T-helper 2 cell treated with Interferon-gamma antibody and Interleukin-4, amounts not matched to agents 5 μg/mL and 100 μg/mL, for 36 hours (primary cell): ENCODE measurements at regions not wholly inside any gene's neighbourhood (a gene's known extent, or its start where the extent isn't known, plus 50 kb on each side); places are given as distances from the start of the nearest gene placed in this dataset.

ENCODE experiments used
- DNase-seq: peaks from one replicate; pipeline ENCODE4 v3.0.0; 2021; ENCODE audit warnings: low spot score
- H3K27ac Mint-ChIP-seq: one replicate; pipeline ENCODE4 v1.8.0; 2021; ENCODE audit warnings: mild to moderate bottlenecking, mixed read lengths
- H3K27me3 Mint-ChIP-seq: one replicate; pipeline ENCODE4 v1.8.0; 2021; ENCODE audit warnings: low read depth, mixed read lengths
- H3K36me3 Mint-ChIP-seq: one replicate; pipeline ENCODE4 v1.8.0; 2021; ENCODE audit warnings: low read depth, mixed read lengths
- H3K4me1 Mint-ChIP-seq: one replicate; pipeline ENCODE4 v1.8.0; 2021; ENCODE audit warnings: low read depth, mixed read lengths
- H3K4me3 Mint-ChIP-seq: one replicate; pipeline ENCODE4 v1.8.0; 2022; ENCODE audit warnings: mild to moderate bottlenecking, moderate library complexity, mixed read lengths
- H3K9me3 Mint-ChIP-seq: one replicate; pipeline ENCODE4 v1.8.0; 2021; ENCODE audit warnings: mixed read lengths

- H3K36me3 Mint-ChIP-seq = peaks cover 7% of the 10 kb centered on the region
- peak; percentile 59 for DNase-seq
- peak overlapping the region; percentile 67 for H3K4me3 Mint-ChIP-seq
- no peaks in the 10 kb centered on the region for H3K9me3 Mint-ChIP-seq
- peak overlapping the region; percentile 85 for H3K27ac Mint-ChIP-seq
- H3K27me3 Mint-ChIP-seq = no peaks in the 10 kb centered on the region
- peaks cover 67% of the 10 kb centered on the region for H3K4me1 Mint-ChIP-seq
Measured at GRCh38 chr10:9010093-9010492, 955.6 kb downstream of the GATA3 start.

DNA sequence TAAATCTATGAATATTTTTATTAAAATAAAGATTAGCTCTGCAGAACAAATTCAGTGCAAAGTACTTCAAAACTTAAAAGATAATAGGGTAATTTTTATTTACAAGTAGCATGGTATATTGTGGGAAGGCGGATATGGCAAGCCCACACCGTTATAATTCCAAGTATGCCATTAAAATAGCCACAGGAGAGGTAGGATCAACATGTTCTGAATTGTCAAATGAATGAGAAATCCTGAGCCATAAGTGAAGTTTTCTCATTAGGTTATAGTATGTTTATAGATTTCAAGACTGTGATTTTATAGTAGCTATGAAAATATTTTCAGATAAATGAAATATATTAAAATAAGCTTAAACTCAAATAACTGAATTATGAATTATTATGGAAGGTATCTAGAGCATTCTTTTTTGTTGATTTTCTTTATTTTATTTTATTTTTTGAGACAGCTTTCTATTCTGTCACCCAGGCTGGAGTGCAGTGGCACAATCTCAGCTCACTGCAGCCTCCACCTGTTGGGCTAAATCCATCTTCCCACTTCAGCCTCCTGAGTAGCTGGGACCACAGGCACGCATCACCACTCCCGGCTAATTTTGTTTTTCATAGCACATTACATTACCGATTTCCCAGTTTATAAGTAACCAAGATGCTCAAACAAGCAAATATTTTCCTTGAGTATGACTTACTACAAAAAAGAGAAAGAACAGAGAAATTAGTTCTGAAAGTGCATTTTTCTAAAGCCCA is 956.6 kb downstream of the GATA3 start:
- Mint-ChIP-seq H3K9me3 (no peaks in the 10 kb centered on the region), H3K4me1 (peaks cover 68% of the 10 kb centered on the region), H3K36me3 (peaks cover 7% of the 10 kb centered on the region), H3K27me3 (no peaks in the 10 kb centered on the region), H3K27ac (peak overlapping the region; percentile 73), H3K4me3 (peak overlapping the region; percentile 31)
- no peak for DNase-seq

DNA sequence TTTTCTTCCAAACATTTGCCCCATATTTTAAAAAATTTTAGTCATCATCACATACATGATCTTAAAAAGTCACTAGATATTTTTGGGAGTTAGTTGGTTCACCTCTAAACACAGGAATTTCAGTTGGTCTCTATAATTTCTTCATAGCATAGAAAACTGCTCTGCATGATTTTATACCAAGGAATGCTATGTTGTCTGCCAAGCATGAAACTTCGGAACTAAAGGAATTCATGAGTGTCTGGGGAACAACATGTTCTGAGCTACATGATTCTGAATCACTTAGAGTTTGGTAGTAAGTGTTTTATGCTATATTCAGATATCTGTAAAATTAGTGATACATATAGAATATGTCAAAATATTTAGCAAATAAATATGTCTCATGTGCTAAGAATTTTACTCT is 957.8 kb downstream of the GATA3 start:
- H3K27me3 Mint-ChIP-seq = no peaks in the 10 kb centered on the region
- H3K27ac Mint-ChIP-seq = no peak overlapping the region
- peaks cover 7% of the 10 kb centered on the region for H3K36me3 Mint-ChIP-seq
- H3K4me1 Mint-ChIP-seq = peaks cover 64% of the 10 kb centered on the region
- H3K4me3 Mint-ChIP-seq = no peak overlapping the region
- DNase-seq = no peak
- no peaks in the 10 kb centered on the region for H3K9me3 Mint-ChIP-seq

- Mint-ChIP-seq H3K4me3 (peak overlapping the region; percentile 78), H3K36me3 (peaks cover 5% of the 10 kb centered on the region), H3K27ac (peak overlapping the region; percentile 92), H3K27me3 (no peaks in the 10 kb centered on the region), H3K4me1 (peaks cover 61% of the 10 kb centered on the region), H3K9me3 (no peaks in the 10 kb centered on the region)
- peak; percentile 32 for DNase-seq
Measured at GRCh38 chr10:9015005-9015404, 960.5 kb downstream of the GATA3 start.

- H3K36me3 Mint-ChIP-seq = peaks cover 5% of the 10 kb centered on the region
- no peaks in the 10 kb centered on the region for H3K9me3 Mint-ChIP-seq
- H3K4me1 Mint-ChIP-seq = peaks cover 57% of the 10 kb centered on the region
- peak overlapping the region; percentile 86 for H3K27ac Mint-ChIP-seq
- H3K4me3 Mint-ChIP-seq = peak overlapping the region; percentile 78
- H3K27me3 Mint-ChIP-seq = no peaks in the 10 kb centered on the region
- no peak for DNase-seq
Measured at GRCh38 chr10:9015447-9015846, 961.0 kb downstream of the GATA3 start.

GRCh38 chr10:9016930-9017329 is 962.4 kb downstream of the GATA3 start:
- no peak for DNase-seq
- Mint-ChIP-seq H3K27ac (peak overlapping the region; percentile 81), H3K27me3 (no peaks in the 10 kb centered on the region), H3K4me3 (peak overlapping the region; percentile 67), H3K4me1 (peaks cover 61% of the 10 kb centered on the region), H3K36me3 (peaks cover 5% of the 10 kb centered on the region), H3K9me3 (no peaks in the 10 kb centered on the region)

DNA sequence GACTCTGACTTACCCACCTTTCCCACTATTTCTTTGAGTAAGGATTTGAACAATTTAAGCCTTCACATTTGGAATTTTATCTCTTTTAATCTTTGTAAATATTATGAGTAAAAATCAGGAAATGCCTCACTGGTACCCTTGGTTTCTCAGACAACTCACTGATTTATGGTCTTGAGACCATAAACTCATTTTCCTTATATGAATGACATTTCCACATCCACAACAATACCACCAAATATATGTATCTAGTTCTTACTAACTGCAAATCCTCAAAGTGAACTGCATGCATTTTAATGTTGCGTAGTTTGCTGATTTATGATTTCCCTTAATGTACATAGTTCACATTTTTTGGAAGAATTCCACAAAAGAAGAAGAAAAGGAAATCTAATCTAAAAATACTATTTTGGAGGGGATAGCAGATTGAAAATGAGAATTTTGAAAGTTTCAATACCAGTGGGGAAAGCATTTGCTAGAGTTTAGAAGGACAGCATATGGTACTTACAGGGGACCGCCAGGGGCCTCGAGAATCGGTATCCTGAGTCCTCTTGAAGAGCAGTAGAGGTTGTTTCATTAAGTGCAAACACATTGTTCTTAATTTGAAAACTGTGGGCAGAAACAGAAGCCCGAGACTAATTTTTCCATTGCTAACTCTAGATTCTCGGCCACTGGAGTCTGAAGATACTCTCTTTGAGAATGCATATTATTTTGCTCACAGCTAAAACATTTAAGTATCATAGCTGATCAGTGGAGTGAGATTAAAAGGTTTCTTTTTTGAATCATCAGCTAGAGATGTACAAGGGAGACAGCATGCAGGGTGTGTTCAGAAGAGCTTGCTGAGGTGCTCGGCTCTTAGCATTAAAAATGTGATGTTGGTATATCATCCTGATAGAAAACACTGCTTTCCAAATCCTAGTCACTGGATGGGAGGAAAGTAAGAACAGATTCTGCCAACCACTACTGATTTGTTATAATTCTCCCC is 964.0 kb downstream of the GATA3 start:
- Mint-ChIP-seq H3K4me3 (peak overlapping the region; percentile 73), H3K36me3 (peaks cover 5% of the 10 kb centered on the region), H3K4me1 (peaks cover 62% of the 10 kb centered on the region), H3K9me3 (no peaks in the 10 kb centered on the region), H3K27ac (peak overlapping the region; percentile 67), H3K27me3 (no peaks in the 10 kb centered on the region)
- DNase-seq = peak; percentile 30

- Mint-ChIP-seq H3K9me3 (no peaks in the 10 kb centered on the region), H3K4me1 (peaks cover 56% of the 10 kb centered on the region), H3K27ac (peak overlapping the region; percentile 34), H3K4me3 (peak overlapping the region; percentile 35), H3K27me3 (no peaks in the 10 kb centered on the region), H3K36me3 (no peaks in the 10 kb centered on the region)
- no peak for DNase-seq
Measured at GRCh38 chr10:9023206-9023605, 968.7 kb downstream of the GATA3 start.

DNA sequence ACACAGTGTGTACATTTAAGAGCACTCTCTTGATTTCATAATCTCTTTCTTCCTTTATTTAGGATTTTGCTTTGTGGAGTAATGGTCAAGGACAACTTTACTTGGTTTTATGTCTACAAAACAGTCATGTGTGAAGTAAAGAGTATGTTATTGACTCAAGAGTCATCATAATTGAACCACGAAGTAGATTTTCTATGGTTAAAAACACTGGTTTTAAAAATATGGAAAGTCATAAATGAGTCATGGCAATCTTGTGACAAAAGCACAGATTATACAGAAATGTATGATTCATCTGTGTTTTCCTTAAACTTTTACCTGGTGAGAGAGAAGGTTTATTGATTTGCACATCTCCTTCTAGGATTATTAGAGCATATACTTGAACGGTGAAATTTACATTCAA is 969.7 kb downstream of the GATA3 start:
- Mint-ChIP-seq H3K9me3 (no peaks in the 10 kb centered on the region), H3K4me3 (peak overlapping the region; percentile 38), H3K27ac (peak overlapping the region; percentile 76), H3K36me3 (no peaks in the 10 kb centered on the region), H3K4me1 (peaks cover 47% of the 10 kb centered on the region), H3K27me3 (no peaks in the 10 kb centered on the region)
- no peak for DNase-seq

DNA sequence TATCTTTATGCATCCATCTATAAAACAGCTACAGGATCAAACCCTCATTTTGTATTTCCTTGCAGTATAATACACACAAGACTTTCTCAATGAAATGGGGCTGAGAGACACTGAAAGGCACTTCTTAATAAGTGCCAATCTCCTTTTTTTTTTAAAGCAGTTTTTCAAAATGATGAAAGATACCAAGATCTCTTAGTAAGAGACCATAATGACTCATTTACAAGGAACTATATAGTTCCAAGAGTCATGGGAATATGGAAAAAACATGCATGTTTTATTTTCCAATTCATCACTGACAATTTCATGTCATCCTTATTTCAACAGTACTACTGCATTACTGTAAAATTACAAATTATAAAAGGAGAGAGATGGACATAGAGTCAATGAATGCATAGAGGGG is 973.7 kb downstream of the GATA3 start:
- Mint-ChIP-seq H3K9me3 (peaks cover 4% of the 10 kb centered on the region), H3K36me3 (peaks cover 4% of the 10 kb centered on the region), H3K27ac (no peak overlapping the region), H3K27me3 (no peaks in the 10 kb centered on the region), H3K4me1 (peaks cover 31% of the 10 kb centered on the region), H3K4me3 (no peak overlapping the region)
- DNase-seq = no peak

DNA sequence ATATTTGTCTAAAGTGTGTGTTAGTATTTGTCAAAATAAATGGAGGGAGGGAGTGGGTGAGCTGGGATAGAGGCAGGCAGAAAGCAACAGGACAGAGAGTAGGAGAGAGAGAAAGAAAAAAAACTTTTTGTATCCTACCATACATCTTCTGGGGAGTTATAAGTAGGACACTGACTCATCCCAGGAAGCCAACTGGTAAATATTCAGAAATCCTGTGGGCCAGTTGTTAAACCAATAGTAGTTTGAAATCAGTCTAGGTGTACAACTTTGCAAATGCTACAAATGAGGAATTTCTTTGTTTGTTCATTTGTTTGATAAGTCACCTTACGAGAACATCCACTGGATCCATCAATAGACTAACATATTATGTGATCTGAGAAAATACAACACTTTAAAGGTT is 980.9 kb downstream of the GATA3 start:
- H3K9me3 Mint-ChIP-seq = peaks cover 13% of the 10 kb centered on the region
- no peak for DNase-seq
- peaks cover 5% of the 10 kb centered on the region for H3K4me1 Mint-ChIP-seq
- no peak overlapping the region for H3K27ac Mint-ChIP-seq
- H3K4me3 Mint-ChIP-seq = no peak overlapping the region
- H3K36me3 Mint-ChIP-seq = peaks cover 8% of the 10 kb centered on the region
- H3K27me3 Mint-ChIP-seq = no peaks in the 10 kb centered on the region

DNA sequence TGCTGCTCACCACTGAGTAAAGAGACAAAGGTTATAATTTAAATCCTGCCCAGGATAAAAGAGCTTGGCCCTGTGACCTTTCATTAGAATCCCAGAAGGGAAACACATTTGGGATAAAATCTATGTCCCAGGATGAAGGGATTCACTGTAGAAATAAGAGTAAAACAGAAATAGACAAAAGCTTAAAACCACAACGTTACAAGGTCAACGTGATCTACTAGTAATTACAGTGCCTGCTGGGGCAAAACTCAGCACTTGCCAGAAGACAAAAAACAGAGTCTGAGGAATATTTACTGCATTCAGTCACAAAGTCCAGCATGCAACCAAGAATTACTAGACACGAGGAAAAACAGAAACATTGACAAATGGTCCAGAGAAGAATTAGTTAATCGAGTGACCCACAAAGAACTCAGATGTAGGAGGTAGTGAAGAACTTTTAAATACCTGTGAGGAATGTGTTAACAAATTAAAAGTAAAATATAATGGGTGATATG is 982.3 kb downstream of the GATA3 start:
- no peak overlapping the region for H3K27ac Mint-ChIP-seq
- H3K36me3 Mint-ChIP-seq = peaks cover 6% of the 10 kb centered on the region
- no peaks in the 10 kb centered on the region for H3K27me3 Mint-ChIP-seq
- peaks cover 4% of the 10 kb centered on the region for H3K4me1 Mint-ChIP-seq
- no peak overlapping the region for H3K4me3 Mint-ChIP-seq
- no peak for DNase-seq
- H3K9me3 Mint-ChIP-seq = peaks cover 11% of the 10 kb centered on the region

DNA sequence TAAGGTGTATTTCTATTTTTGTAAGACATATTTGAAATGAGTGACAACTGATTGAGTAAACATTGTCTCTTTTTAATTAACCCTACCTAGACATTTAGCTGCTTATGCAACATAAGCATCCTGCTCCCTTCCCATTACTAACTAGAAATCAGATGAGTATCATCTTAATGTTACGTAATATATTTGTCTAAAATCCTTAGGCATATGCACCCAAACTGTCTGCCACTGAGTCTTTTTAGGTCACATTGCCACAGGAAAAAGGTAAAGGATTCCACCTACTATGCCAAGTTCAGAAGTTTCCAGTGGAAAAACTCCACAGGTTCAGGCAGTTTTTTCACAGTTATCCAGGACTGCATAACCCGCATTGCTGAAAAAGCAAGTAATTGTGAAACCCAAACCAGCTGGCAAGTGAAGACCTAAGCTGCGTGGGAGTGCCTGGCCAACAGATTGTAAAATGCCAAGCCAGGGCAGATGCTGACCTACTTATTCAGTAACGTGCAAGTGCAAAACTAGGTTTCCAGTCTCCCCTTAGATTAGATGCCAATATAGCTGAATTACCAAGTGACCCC is 983.7 kb downstream of the GATA3 start:
- peaks cover 4% of the 10 kb centered on the region for H3K36me3 Mint-ChIP-seq
- peaks cover 8% of the 10 kb centered on the region for H3K9me3 Mint-ChIP-seq

GRCh38 chr10:9043466-9043865 is 989.0 kb downstream of the GATA3 start:
- Mint-ChIP-seq H3K9me3 (peaks cover 19% of the 10 kb centered on the region), H3K27ac (no peak overlapping the region)

More for the DNA sequence above, 983.7 kb downstream of the GATA3 start:
- Mint-ChIP-seq H3K27me3 (no peaks in the 10 kb centered on the region), H3K4me3 (no peak overlapping the region), H3K27ac (no peak overlapping the region), H3K4me1 (no peaks in the 10 kb centered on the region)
- DNase-seq = no peak

More at GRCh38 chr10:9043466-9043865, 989.0 kb downstream of the GATA3 start:
- H3K36me3 Mint-ChIP-seq = peaks cover 7% of the 10 kb centered on the region
- H3K4me3 Mint-ChIP-seq = no peak overlapping the region
- no peaks in the 10 kb centered on the region for H3K27me3 Mint-ChIP-seq
- H3K4me1 Mint-ChIP-seq = no peaks in the 10 kb centered on the region
- no peak for DNase-seq
